KOPT-K1 (cell line): ENCODE measurements at regions not wholly inside any gene's neighbourhood (a gene's known extent, or its start where the extent isn't known, plus 50 kb on each side); places are given as distances from the start of the nearest gene placed in this dataset.

ENCODE experiments used
- H3K27ac ChIP-seq: fragments of 200-600 bp; sonication (generic); 2 replicates; pipeline ENCODE4 v1.5.1; 2016; ENCODE audit warnings: antibody characterized with exemption, mild to moderate bottlenecking, low read depth, low read length; ENCODE audit not compliant: poor library complexity, severe bottlenecking
- H3K36me3 ChIP-seq: fragments of 200-600 bp; sonication (generic); 2 replicates; pipeline ENCODE4 v1.5.1; 2017; ENCODE audit warnings: antibody characterized with exemption, mild to moderate bottlenecking, low read length, moderate library complexity; ENCODE audit not compliant: insufficient read depth
- H3K9me3 ChIP-seq: fragments of 200-600 bp; sonication (generic); 2 replicates; pipeline ENCODE4 v1.5.1; 2017; ENCODE audit warnings: antibody characterized with exemption, low read length, mild to moderate bottlenecking; ENCODE audit not compliant: insufficient read depth, poor library complexity, severe bottlenecking

DNA sequence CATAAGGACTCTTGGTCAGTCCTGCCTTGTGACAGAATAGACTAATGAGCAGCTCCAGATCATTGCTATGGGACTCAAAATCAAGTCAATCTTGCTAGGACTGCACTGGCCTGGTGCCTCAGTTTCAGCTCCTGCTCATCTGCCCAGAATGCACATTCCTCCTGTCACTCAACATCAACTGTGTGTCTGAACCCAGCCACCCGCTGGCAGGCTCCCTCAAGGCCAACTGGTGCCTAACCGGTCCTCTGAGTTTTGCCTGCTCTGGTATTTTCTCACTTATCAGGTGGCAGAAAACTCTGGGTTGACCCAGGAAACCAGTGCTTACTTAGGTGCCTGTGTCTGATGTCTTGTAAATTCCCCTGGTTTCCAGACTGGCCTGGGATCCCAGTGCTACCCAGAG, 297.7 kb downstream of the DHX35 start:
- H3K36me3 ChIP-seq: no peaks in the 10 kb centered on the region
- H3K9me3 ChIP-seq: no peaks in the 10 kb centered on the region
- peak overlapping the region; percentile 99 for H3K27ac ChIP-seq

DNA sequence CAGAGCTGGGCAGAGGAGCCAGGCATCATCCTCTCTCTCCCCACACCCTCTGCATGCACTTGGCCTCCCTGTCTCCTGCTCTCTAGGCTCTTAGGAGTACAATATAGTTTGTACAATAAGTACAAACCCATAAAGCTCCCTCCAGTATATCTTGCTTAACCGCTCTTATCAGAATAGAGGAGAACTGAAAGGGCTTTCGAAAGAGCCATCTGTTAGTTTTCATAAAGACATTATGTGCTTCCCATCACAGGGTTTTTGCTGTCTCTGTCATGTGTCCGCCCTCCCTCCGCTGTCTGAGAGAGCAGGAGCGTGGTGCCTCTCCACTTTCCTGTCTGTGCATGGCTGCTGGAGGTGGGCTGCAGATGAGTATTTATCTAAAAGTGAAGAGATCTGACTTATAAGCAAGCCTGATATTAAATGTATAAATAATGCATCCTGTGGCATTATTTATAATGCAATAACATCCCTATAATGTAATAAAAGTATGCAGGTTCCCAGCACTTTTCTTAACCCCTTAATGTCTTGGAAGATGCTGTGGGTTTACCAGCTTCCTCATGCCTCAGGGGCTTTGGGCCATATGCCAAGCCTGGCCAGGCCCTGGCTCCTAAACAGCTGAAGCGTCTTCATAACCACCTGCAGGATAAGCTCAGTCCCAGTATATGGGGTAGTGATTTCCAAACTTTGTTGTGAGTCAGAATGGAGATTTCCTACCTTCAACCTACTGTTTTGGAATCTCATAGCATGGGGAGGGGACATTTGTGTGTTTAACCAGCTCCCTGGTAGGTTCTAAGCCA, 297.1 kb downstream of the DHX35 start:
- Histone ChIP-seq H3K9me3 (no peaks in the 10 kb centered on the region), H3K27ac (peak overlapping the region; percentile 99), H3K36me3 (no peaks in the 10 kb centered on the region)

GRCh38 chr20:39258253-39258652, 296.1 kb downstream of the DHX35 start:
- Histone ChIP-seq H3K36me3 (no peaks in the 10 kb centered on the region), H3K27ac (peak overlapping the region; percentile 99), H3K9me3 (no peaks in the 10 kb centered on the region)

GRCh38 chr20:39253051-39253755, 291.1 kb downstream of the DHX35 start:
- H3K27ac ChIP-seq: peak overlapping the region; percentile 99
- H3K9me3 ChIP-seq: no peaks in the 10 kb centered on the region
- no peaks in the 10 kb centered on the region for H3K36me3 ChIP-seq

- Histone ChIP-seq H3K9me3 (no peaks in the 10 kb centered on the region), H3K27ac (peak overlapping the region; percentile 99), H3K36me3 (no peaks in the 10 kb centered on the region)
Observed at GRCh38 chr20:39252035-39252434, 289.9 kb downstream of the DHX35 start.

DNA sequence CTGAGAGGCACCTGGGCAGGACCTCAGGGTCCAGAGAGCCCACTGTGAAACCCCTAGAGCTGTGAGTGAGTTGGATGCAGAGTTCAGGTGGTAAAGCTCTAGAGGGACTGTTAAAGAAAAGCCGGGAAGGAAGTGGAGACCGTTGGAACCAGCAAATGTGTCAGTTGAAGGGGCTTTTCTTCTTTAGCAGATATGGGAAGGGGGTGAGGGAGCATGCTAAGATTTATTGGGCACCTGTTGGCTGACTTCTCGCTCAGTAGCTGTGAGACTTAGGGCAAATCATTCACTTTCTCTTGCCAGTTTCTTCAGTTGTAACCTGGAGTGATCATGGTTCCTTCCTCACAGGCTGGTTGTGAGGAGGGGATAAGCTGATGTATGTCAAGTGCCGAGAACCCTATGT, 287.7 kb downstream of the DHX35 start:
- Histone ChIP-seq H3K27ac (peak overlapping the region; percentile 99), H3K36me3 (no peaks in the 10 kb centered on the region), H3K9me3 (no peaks in the 10 kb centered on the region)

DNA sequence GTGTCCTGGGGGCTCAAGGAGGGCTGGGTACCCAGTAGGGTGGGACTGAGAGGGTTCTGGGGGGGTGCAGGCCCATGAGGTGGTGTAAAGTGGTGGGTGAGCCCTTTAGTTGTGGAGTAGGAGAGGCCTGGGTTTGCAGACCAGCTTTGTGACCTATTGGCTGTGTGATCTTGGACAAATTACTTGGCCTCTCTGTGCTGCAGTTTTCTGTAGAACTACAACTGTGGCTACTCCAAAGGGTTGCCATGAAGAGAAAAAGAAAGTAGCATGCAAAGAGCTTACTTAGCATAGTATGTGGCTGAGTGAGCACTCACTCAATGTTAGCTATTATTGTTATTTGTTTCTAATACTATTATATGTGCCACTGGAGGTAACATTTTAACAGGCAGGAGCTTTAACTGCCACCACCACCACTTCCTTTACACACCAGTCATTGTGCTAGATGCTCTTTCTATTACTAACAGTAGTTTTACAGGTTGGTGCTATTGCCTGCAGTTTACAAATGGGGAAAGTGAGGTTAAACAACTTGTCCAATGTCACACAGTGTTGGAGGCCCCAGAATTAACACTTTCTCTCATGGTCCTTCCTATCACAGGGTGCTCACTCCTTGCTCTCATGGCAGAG, 286.8 kb downstream of the DHX35 start:
- no peaks in the 10 kb centered on the region for H3K9me3 ChIP-seq
- peak overlapping the region; percentile 99 for H3K27ac ChIP-seq
- no peaks in the 10 kb centered on the region for H3K36me3 ChIP-seq

DNA sequence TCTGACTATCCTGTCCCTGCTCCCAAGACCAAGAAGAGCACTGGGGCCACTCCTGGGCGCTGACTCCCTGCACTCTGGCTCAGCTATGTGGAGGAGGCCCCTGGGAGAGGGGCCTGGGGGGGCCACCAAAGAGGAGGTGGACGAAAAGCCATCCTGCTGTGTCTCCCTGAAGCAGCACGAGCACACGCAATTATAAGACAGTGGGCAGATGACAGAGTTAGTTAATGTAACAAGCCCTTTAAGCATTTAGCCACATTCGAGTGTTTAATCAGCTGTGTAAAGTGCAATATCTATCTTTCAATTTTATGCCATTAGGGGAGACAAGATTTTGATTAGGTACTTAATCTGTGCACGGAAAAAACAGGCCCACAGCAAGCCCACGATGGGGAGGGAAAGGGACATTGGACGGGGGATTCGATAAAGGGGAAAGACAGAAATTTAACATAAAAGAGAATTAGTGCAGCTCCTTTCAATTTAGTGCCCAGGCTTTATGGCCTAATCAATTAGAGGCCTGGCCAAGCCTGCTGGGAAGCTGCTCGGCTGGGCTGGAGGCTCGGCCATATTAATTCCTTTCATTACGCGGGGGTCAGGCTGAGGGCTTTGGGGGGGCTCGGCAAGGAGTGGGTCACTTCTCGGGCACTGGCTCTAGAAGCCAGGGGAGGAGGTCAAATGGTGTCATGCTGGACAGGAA, 286.2 kb downstream of the DHX35 start:
- no peaks in the 10 kb centered on the region for H3K36me3 ChIP-seq
- H3K27ac ChIP-seq: peak overlapping the region; percentile 99
- H3K9me3 ChIP-seq: peaks cover 5% of the 10 kb centered on the region

DNA sequence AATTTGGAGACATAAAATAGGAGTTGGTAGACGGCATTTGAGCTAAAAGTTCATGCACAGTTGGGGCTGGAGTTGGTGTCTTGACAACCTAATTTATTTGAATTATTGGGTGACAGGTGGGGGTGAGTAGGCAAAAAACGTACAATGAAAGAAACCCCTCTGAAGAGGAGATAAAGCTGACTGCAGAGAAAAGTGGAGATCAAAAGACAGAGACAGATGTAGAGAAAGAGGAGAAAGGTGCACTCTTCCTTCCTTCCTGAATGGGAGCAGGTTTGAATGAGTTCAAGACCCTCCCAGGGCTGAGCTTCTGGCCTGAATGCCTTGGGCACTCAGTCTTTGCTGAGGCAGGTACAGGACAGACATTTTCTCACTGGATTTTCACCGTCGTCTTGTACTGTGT, 284.3 kb downstream of the DHX35 start:
- Histone ChIP-seq H3K36me3 (no peaks in the 10 kb centered on the region), H3K27ac (peak overlapping the region; percentile 99), H3K9me3 (peaks cover 16% of the 10 kb centered on the region)

DNA sequence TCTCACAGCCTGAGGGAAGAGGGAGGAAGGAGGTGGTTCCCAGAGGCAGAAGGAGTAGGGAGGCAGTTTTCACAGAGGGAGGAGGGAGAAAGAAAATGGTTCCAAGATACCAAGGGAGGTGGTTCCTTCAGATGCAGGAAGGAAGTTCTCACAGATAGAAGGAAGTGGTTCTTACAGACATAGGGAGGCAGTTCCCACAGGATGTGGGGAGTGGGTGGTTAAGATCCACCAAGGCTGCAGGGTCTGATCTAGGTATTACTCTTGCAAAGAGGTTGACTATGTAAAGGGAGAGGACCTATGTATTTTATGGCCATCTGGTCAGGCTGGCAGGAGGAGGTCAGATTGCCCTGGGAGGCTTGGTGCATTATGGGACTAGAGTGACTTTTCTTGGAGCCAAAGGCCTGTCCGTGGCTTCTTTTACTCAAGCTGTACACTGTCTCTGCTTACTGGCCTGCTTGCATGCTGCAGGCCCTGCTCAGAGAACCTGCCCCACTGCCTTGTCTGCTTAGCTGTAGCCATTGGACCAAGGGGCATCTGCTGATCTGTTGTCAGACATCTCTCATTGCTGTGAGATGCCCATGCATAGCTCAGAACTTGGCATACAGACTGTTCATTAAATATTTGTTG, 283.7 kb downstream of the DHX35 start:
- Histone ChIP-seq H3K27ac (peak overlapping the region; percentile 99), H3K9me3 (peaks cover 16% of the 10 kb centered on the region), H3K36me3 (no peaks in the 10 kb centered on the region)

DNA sequence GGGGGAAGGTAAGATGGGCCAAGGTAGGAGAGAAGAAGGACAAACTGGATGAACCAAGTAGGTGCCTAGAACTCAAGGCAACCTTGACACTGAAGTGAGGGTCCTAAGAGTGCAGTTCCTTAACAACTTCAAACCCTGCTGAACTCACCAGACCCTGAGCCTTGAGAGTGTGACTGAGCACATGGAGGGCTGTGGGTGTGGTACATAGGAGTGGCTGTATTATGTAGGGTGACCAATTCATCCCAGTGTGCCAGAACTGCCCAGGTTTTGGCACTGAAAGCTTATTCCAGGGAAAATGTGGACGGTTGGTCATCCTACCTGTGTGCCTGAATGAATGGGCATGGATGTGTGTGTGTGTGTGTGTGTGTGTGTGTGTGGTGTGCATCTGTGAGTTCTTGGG, 281.8 kb downstream of the DHX35 start:
- Histone ChIP-seq H3K27ac (peak overlapping the region; percentile 99), H3K9me3 (peaks cover 16% of the 10 kb centered on the region)

DNA sequence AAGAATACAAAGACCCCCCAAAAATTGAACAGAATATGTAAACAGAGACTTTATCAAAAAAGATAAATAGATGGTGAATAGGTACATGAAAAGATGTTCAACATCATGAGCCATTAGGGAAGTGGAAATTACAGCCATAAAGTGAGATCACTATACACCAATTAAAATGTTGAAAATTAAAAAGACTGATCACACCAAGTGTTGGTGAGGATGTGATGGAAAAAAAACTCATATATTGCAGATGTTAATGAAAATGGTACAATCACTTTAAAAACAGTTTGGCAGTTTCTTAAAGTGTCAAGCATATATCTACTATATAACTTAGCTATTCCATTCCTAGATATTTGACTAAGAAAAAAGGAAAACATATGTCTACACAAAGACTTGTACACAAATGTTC, 280.5 kb downstream of the DHX35 start:
- H3K27ac ChIP-seq: no peak overlapping the region
- H3K36me3 ChIP-seq: no peaks in the 10 kb centered on the region
- H3K9me3 ChIP-seq: peaks cover 16% of the 10 kb centered on the region

More for the DNA sequence above, 281.8 kb downstream of the DHX35 start:
- no peaks in the 10 kb centered on the region for H3K36me3 ChIP-seq

DNA sequence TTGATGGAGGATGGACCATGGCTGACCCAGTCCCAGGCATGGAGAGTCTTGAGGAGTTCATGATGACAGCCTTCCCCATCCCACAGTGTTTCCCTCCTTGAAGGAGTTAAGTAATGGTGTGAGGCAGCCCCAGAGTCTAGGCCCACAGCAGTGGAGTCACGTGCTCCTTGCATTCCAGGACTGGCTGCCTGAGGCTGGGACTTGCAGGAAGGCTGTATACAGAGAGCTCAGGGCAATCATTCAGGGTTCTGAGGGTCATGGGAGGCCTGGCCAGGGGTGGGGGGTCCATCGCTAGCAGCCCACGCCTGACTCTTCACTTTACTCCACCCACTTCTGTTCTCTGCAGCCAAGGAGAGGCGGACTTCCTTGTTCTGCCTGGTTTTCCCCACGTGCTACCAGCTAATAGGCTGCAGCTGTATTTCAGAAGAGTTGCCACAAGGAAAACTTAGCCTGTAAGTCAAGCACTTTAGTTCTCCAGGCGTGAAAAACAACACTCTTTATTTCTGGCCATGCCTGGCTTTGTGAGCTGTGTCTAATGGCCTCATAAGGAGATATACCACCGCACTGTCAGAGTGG, 272.5 kb downstream of the DHX35 start:
- Histone ChIP-seq H3K9me3 (peaks cover 11% of the 10 kb centered on the region), H3K27ac (no peak overlapping the region), H3K36me3 (no peaks in the 10 kb centered on the region)

- H3K9me3 ChIP-seq: peaks cover 11% of the 10 kb centered on the region
- no peak overlapping the region for H3K27ac ChIP-seq
- H3K36me3 ChIP-seq: no peaks in the 10 kb centered on the region
Observed at GRCh38 chr20:39233755-39234154, 271.6 kb downstream of the DHX35 start.
